Heart left ventricle (tissue), 13 donors: ENCODE measurements at regions not wholly inside any gene's neighbourhood (a gene's known extent, or its start where the extent isn't known, plus 50 kb on each side); places are given as distances from the start of the nearest gene placed in this dataset.

ENCODE experiments used
- POLR2A ChIP-seq, 2 donors: fragments of 450-650 bp; IDR thresholded peaks; one replicate each; pipeline ENCODE4 v1.6.1; 2017; ENCODE audit warnings: antibody characterized with exemption in 2 of 2, mild to moderate bottlenecking in 2 of 2, moderate library complexity in 2 of 2
- TF ChIP-seq, protein P1 (sequence below), 12 donors: fragments of 200-600 bp; sonication (generic) in 4 of 12; IDR thresholded peaks; one replicate each; pipeline versions ENCODE4 v1.5.0 to v1.8.0; 2018 to 2022; ENCODE audit warnings: antibody characterized with exemption in 12 of 12, mild to moderate bottlenecking in 5 of 12
- donor health status: ischemic (EF 13 %, LVEDD 7.1; RV severe dilation, severe dysfunction).
- donor health status: DM: no; HTN: yes; CAD: no.
- donor health status: DM: no; HTN: no; CAD: no.
- donor health status: ischemic (EF 25% LVEDD 6.9; RV normal size, moderate dysfunction).
- donor health status: ischemic (EF 25% LVEDD 5.7; RV mildly dilated, moderate dysfunction).
- donor health status: ischemic (EF 35%, LVEDD 5.7; RV mildly dilated, moderate dysfunction).
- donor health status: nonischemic (EF 11% LVEDD 7.7; RV severe dilation, severe dysfunction).
- donor health status: DM: yes; HTN: yes; CAD: no.
- donor health status: PGD.
- donor health status: ischemic (EF 29% LVEDD 5.4; RV normal size, mild dysfunction).
- donor health status: nonischemic (EF 23%, LVEDD 6.1; RV moderate dilation, normal function).

DNA sequence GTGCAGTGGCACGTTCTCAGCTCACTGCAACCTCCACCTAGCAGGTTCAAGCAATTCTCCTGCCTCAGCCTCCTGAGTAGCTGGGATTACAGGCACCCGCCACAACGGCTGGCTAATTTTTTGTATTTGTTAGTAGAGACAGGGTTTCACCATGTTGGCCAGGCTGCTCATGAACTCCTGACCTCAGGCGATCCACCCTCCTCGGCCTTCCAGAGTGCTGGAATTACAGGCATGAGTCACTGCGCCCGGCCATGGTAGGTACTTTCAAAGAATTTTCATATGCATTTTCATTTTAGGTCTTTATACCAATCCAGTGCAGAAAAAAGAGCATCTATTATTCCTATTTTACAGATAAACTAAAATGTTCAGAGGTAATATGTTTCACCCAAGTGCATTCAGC lies 411.3 kb upstream of the USP15 start:
- TF ChIP-seq, protein P1, sequence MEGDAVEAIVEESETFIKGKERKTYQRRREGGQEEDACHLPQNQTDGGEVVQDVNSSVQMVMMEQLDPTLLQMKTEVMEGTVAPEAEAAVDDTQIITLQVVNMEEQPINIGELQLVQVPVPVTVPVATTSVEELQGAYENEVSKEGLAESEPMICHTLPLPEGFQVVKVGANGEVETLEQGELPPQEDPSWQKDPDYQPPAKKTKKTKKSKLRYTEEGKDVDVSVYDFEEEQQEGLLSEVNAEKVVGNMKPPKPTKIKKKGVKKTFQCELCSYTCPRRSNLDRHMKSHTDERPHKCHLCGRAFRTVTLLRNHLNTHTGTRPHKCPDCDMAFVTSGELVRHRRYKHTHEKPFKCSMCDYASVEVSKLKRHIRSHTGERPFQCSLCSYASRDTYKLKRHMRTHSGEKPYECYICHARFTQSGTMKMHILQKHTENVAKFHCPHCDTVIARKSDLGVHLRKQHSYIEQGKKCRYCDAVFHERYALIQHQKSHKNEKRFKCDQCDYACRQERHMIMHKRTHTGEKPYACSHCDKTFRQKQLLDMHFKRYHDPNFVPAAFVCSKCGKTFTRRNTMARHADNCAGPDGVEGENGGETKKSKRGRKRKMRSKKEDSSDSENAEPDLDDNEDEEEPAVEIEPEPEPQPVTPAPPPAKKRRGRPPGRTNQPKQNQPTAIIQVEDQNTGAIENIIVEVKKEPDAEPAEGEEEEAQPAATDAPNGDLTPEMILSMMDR (IDR thresholded peaks at IDR 0.05): no peak
- TF ChIP-seq POLR2A (IDR thresholded peaks at IDR 0.05): no peak
